HG03066 (cell line): ENCODE measurements at regions not wholly inside any gene's neighbourhood (a gene's known extent, or its start where the extent isn't known, plus 50 kb on each side); places are given as distances from the start of the nearest gene placed in this dataset.
"Not testable (repeated sequence)": the region's sequence is repeated elsewhere in the genome, so short reads cannot be mapped to it uniquely, and the experiment has no call there.

Experiments used
- ATAC-seq: cut with Tn5 transposase; IDR thresholded peaks from one replicate; pipeline ENCODE4 v1.9.1; 2021; ENCODE audit warnings: low read depth; ENCODE audit not compliant: unreplicated experiment

GRCh38 chr1:55466373-55466772 is 251.2 kb upstream of the USP24 start:
- no peak for ATAC-seq

DNA sequence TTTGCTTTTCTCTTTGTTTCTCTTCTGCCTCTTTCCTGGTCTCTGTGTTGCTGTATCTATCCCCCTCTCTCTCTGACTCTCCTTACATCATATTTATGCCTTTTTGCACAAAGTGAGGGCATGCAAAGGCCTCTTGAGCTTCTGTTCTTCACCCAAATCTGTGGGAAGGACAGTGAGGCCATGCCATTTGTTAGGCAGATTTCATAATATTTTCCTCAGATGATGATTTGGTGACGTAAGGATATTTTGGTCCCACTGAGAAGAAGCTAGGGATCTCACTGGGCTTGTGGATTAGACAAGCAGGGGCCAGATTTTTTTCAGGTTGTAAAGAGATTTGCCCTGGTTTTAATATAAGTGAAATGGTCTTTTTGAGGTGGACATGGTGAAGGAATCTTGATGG is 249.4 kb upstream of the USP24 start:
- no peak for ATAC-seq

DNA sequence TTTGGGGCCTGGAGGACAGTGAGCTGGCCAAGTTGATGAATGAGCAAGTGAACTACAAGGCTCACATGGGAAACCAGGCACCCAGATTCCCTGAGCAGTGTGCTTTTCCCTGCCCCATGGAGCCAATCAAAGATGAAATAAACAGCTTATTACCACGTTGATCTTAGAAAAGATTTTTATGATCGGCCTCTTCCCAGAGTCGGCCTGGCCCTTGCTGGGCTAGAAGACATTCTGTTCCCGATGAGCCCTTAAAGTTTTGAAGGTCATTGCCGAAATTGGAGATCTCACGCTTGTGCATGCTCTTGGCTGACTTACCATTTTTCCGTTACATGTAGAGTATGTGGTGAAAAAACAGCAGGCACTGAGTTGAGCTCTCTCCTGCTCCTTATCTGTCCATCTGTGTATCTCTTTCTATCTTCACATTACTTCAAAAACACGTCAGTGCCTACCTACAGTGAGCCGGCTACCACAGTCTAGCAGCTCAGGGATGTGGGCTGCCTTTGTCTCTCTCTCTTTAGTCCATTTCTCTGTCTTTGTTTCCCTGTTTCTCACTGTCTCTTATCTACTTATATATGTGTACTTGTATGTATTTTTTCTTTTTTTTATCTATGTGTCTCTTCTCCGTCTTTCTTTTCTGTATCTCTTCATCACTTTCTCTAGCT is 248.8 kb upstream of the USP24 start:
- ATAC-seq: no peak

GRCh38 chr1:55457874-55458273 is 242.7 kb upstream of the USP24 start:
- no peak for ATAC-seq

GRCh38 chr1:55456971-55457370 is 241.8 kb upstream of the USP24 start:
- ATAC-seq: no peak

- no peak for ATAC-seq
Measured at GRCh38 chr1:55448261-55448660, 233.1 kb upstream of the USP24 start.

DNA sequence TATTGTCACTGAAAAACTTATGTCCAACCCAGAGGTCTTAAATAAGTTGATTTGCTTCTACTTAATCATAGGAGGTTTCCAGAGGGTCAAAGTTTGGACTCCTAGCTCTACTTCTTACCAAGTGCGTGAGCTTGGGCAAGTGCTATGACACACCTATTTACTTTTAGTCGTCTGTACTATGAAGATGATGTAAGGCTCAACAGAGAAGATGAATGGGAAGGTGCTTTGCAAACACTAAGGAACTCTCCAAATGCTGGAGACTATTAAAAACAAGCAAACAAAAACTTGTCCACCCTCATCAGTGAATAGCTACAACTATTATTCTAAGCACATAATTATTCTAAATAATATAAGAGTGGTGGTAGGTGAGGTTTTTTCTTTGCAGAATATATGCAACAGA is 232.3 kb upstream of the USP24 start:
- ATAC-seq: no peak

- ATAC-seq: no peak
Measured at GRCh38 chr1:55446351-55446750, 231.2 kb upstream of the USP24 start.

DNA sequence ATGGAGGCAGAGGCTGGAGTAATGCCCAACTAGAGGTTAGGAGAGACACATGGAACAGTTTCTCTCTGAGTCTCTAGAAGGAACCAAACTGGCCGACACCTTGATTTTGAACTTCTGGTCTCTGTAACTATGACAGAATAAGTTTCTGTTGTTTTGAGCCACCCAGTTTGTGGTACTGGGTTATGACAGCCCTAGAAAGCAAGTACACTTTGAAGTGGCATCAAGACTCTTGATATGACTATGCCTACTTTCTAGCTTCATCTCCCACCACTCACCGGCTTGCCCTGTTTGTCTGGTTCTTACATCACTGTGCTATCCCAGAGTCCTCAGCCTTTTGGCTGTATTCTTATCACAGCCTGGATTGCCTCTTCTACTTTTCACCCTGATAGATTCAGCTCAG is 230.3 kb upstream of the USP24 start:
- ATAC-seq: no peak

DNA sequence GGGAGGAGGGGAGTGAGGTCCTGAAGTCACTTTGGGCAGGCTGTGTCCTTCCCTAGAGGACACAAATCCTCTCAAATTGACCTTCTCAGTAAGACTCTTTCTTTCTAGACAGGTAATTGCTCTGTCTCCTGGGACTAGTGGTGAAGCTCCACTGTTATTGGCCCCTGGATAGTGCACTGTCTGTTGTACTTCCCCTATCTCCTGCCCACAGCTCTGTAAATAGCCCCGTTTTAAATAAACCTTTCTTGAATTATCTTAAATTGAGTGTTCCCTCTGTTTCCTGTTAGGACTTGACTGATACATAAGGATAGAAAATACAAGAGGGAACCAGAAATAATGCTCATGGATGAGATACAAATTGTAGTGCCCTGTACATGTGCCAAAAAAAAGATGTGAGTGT is 229.5 kb upstream of the USP24 start:
- no peak for ATAC-seq

DNA sequence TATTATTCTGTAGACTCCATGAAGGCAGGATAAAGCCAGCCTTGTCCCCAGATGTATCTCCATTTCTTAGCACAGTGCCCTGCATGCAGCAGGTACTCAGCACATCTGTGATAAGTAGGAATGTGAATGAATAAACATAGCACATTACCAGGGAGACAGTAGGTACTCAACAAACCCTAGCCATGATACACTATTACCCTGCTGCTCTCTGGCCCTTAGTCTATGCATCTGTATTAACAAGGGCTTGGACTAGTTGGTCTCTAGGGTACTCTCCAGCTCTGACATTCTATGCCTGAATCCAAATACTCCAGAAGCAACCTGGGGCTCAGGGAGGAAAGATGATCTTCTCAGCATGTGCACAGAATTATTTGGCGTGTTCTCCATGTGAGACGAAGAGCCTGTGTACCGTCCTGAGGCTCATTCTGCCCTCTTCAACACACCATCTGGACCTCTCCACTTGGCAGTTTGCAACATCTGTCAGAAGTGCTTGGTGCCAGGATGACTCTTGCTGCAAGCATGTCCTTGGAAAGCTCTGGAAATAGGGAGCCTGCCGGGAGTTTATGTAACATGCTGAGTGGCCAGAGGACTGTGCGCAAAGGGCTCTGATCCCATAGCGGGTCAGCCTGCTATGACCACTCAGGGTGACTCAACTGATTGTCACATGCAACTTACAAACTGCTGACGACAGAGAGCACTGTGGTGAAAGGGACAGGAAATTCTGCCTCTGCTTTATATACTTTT is 228.2 kb upstream of the USP24 start:
- ATAC-seq: no peak

- no peak for ATAC-seq
Measured at GRCh38 chr1:55441489-55441888, 226.3 kb upstream of the USP24 start.

DNA sequence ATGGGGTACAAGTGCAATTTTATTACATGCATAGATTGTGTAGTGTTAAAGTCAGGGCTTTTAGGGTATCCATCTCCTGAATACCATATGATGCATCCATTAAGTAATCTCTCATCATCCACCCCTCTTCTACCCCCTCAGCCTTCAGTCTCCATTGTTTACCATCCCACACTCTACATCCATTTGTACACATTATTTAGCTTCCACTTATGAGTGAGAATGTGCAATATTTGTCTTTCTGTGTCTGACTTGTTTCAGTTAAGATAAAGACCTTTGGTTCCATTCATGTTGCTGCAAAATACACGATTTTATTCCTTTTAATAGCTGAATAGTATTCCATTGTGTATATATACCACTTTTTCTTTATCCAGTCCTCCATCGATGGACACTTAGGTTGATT is 222.5 kb upstream of the USP24 start:
- ATAC-seq: no peak

GRCh38 chr1:55430720-55431119 is 215.6 kb upstream of the USP24 start:
- not testable (repeated sequence) for ATAC-seq

DNA sequence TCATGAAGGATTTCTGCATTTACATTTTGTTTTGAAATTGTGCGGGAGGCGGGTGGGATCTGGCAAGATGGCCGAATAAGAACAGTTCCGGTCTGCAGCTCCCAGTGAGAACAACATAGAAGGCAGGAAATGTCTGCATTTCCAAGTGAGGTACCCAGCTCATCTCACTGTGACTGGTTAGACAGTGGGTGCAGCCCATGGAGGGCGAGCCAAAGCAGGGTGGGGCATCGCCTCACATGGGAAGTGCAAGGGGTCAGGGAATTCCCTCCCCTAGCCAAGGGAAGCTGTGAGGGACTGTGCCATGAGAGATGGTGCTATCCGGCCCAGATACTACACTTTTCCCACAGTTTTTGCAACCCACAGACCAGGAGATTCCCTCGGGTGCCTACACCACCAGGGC is 215.0 kb upstream of the USP24 start:
- not testable (repeated sequence) for ATAC-seq

GRCh38 chr1:55428944-55429931 is 214.1 kb upstream of the USP24 start:
- ATAC-seq: no peak

DNA sequence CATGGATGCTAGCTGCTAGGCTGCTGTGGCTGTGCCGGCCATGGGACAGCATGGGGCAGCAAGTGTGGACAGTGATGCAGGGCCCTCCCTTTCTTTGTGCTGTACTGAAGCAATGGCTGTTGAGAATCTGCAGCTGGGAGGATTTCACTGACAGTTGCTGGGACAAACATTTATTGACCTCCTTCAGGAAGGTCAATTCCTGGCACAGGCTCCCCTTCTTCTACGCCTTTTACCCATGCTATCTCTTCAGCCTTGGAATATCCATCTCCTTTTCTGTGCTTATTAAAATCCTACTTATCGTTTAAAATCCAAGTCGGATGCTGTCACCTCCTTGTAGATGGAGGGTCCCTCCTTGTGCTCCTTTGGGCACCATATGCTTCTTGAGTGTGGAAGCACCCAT is 213.1 kb upstream of the USP24 start:
- no peak for ATAC-seq

DNA sequence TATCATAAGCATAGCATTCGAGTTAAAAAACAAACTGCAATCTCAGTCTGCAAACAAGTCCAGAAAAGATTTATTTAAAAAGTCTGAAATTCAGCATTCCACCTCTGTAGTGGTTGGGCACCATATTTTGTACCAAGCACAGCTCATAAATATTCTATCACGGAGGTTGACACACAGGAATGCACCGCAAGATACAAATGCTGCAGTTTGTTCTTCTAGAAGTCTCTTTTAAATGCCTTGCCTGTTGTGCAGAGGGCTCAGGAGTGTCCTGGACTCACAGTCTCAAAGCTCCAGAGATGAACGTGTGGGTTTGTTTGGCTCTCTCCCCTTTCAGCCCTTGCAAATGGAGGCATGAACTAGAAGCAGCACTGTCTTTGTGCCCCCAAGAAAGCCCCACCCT is 212.4 kb upstream of the USP24 start:
- ATAC-seq: no peak

DNA sequence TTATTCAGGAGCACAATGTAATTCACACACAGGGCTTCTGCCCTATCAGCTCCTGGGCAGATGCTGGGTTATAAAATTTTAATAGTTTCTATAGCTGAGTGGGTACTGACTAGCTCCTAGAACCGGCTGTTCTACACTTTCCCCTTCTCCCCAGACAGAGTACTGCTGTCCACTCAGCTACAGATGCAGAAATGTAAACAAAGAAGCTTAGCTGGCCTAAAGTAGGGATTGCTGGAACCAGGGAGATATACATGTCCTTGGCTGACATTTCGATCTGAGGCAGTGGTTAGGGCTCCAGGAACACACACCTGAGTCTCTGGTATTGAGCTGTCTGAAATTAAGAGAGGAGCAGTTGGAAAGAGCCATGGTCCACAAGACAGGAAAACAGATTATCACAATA is 211.5 kb upstream of the USP24 start:
- no peak for ATAC-seq

DNA sequence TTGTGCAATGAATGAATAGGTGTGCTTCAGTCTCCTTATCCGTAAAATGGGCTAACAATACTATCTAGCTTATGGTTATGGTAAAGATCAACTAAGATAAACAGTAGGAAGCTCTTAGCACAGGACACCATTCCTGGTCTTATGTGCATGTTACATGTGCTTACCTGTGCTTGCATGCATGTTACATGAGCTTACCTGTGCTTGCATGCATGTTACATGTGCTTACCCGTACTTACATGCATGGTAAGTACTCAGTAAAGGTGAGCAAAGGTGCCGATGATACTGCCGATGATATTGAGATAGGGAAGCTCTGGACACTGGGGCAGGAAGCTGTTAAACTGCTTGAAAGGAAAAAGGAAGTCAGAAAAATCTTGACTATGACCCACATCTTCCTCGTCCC is 211.0 kb upstream of the USP24 start:
- no peak for ATAC-seq

- no peak for ATAC-seq
Measured at GRCh38 chr1:55425310-55425930, 210.3 kb upstream of the USP24 start.
